ENCODE measurements at regions not wholly inside any gene's neighbourhood (a gene's known extent, or its start where the extent isn't known, plus 50 kb on each side); places are given as distances from the start of the nearest gene placed in this dataset.

DNA sequence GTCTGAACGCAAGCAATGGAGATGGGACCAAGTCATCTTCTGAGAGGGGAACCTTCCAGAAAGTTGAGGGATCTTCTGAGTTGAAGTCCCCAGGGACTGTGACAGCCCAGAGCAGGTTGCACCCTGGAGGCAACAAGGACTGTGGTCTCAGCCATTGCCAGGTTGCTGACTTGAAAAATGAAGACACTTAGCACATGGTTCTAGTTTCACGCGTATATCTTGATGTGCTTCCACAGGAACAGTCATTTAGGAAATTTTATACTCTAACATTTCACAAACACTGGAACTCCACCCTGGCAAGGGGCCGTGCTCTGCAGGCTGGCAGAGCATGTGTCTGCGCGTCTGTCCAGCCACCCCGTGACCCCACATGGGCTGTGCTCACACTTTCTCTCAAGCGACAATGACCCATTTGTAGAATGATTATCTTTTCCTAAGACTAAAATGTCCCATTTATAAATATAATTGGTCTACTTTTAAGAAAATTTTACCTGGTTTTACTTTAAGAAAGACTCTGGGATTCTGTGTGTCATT, 157.0 kb downstream of the ERMARD start:
- TF ChIP-seq CTCF (conservative IDR thresholded peaks at IDR 0.05; ENCODE audit: low read depth, low read length) (no peak), EZH2 (IDR thresholded peaks at IDR 0.05; ENCODE audit: borderline replicate concordance, low read depth, low read length, poor library complexity, severe bottlenecking) (no peak)
